COR-L47 (cell line): ENCODE measurements at regions not wholly inside any gene's neighbourhood (a gene's known extent, or its start where the extent isn't known, plus 50 kb on each side); places are given as distances from the start of the nearest gene placed in this dataset.

ENCODE experiments used
- DNase-seq: peaks from one replicate; lab custom pipeline; 2025; lab: John Stamatoyannopoulos, UW

DNA sequence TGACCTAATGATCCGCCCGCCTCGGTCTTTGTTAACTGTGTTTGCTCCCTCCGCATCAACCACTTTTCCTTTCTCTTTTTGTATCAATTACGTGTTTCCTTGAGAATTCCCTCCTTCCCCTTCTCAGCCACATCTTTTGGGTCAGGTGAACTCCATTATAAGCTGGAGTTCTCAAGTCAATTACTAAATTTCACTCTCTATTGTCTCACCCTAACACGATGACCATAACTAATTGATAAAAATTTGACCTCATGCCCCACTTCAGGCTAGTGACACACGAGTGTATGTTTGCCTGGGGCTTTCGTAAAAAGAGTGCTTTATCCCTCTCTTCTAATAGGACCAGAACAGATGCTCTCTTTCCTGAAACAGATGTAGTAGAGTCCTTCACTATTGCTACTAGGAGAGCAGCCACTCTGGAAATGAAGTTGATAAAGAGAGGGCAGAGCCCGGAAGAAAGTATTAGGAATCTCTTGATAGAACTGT, 403.6 kb upstream of the ANXA10 start:
- no peak for DNase-seq

- no peak for DNase-seq
These were observed 389.9 kb upstream of the ANXA10 start for GRCh38 chr4:167702391-167702790.

- DNase-seq = no peak
These were observed 380.8 kb upstream of the ANXA10 start for GRCh38 chr4:167711517-167711916.

DNA sequence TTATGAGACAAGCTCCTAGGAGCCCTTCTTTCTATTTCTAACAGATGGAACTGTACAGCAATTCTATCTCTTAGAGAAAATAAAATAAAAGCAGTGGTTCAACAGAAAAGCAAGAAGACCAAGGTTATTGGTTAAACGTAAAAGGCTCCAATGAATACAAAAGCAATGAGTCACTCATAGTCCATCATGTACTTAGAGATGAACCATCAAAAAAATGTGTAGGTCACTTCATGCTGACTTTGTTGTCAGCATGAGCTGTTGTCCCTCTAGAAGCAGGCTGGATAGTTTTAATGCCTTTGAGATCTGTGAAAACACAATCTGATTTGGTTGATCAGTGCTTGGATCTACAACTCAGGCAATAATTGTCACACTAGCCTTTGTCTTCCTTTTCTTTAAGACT, 378.6 kb upstream of the ANXA10 start:
- no peak for DNase-seq

GRCh38 chr4:167715176-167715575, 377.2 kb upstream of the ANXA10 start:
- DNase-seq = no peak

GRCh38 chr4:167717495-167717894, 374.8 kb upstream of the ANXA10 start:
- DNase-seq = no peak

- DNase-seq = no peak
These were observed 370.5 kb upstream of the ANXA10 start for GRCh38 chr4:167721617-167722486.

GRCh38 chr4:167722487-167722808, 369.9 kb upstream of the ANXA10 start:
- DNase-seq = no peak

- no peak for DNase-seq
These were observed 367.4 kb upstream of the ANXA10 start for GRCh38 chr4:167724941-167725340.

DNA sequence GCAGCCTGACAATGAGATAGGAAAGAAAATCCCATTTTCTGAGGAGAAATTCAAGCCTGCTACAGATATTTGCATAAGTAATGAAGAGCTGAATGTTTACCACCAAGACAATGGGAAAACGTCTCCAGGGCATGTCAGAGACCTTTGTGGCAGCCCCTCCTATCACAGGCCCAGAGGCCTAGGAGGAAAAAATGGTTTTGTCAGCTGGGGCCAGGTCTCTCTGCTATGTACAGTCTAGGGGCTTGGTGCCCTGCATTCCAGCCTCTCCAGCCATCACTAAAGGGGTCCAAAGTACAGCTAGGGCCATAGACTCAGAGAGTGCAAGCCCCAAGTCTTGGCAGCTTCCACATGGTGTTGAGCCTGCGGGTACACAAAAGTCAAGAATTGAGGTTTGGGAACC, 361.6 kb upstream of the ANXA10 start:
- no peak for DNase-seq

GRCh38 chr4:167745024-167745687, 347.2 kb upstream of the ANXA10 start:
- no peak for DNase-seq

DNA sequence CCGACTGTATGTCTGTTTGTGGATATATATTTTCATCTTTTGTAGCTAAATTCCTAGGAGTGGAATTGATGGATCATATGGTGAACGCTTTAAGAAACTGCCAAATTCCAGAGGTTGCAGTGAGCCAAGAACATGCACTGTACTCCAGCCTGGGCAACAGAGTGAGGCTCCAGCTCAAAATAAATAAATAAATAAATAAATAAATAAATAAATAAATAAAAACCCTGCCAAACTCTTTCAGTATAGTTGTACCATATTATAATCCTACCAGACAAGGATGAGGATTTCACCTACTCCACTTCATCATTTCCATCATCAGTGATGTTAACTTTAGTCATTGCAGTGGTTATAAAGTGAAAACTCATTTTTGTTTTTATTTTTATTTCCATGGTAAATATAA, 325.1 kb upstream of the ANXA10 start:
- no peak for DNase-seq

DNA sequence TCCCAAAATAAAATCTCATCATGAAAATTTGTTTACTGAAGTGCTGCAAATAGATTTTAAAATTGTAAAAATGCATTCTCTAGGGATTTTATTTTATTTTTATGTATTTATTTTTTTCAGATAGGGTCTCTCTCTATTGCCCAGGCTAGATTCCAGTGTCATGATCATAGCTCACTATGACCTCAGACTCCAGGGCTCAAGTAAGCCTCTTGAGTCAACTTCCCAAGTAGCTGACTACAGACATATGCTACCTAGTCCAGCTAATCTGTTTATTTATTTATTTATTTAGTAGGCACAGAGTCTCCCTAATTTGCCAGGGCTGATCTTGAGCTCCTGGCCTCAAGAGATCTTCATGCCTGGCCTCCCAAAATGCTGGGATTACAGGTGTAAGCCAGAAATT, 317.7 kb upstream of the ANXA10 start:
- no peak for DNase-seq

DNA sequence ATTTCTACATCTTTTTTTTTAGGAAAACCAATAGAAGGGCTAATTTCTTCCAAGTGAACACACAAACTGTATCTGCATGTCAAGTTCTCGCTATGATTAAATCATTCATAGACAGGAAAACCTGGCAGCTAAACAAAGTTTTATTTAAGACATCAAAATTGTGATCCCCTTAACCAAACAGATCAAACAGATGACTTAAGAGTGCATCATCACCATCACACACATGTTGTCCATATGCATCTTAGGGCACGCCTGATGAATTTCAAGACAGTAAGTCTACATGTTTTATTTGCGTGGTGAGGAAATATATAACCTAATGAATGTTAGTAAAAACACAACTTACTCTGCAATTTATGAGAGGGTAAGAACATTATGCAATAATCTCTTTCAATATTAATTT, 317.0 kb upstream of the ANXA10 start:
- no peak for DNase-seq

DNA sequence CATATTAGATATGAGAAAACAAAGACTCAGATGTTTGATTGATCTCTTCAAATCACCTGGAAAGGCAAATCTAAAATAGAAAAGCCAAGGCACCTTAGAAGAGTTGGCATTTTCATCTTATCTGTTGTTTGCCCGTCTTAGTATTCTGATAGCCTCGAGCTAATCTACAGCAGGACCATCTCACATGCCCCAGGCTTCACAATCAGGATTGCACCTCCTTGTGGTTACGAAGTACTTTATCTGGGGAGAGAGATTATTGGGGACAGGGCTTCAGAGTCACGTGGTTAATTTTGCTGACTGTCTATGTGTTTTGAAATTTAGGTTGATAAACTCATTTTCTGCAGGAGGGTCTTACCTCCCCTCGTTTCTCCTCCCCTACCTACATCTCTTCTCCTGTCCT, 313.1 kb upstream of the ANXA10 start:
- DNase-seq = no peak

- DNase-seq = no peak
These were observed 312.5 kb upstream of the ANXA10 start for GRCh38 chr4:167779864-167780263.

DNA sequence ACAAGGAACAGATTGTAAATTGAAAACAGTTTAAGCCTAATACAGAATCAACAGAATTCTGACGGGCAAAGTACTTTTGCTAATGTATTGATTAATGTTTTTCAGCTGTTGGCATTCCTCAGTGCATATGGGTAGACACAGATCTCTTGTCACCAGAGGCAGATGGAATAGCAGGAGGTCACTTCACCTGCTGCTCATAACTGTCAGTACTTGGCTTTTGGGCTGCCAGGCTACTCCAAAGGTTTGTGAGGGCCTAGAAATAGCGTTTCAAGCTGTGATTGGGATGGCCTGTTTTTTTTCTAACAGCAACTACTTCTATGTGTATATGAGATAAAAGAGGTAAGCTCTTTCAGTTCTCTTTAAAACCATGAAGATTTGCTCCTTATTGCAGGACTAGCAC, 307.5 kb upstream of the ANXA10 start:
- DNase-seq = no peak

DNA sequence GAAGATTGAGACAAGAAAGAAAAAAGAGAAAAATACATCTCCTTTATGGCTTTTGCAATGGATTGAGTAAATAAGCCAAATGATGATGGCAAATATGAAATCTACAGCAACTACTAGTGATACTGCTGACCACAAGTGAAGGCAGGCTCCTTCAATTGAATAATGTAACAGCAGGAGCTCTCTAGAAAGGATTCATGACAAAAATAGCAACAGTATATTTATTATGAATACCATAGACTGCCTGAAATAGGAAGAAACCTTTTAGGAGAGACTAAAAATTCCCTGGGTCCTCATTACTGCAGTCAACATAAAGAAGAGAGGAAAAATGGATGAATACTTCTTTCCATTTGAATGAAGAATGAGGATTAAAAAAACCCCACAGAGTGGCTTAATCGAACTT, 306.8 kb upstream of the ANXA10 start:
- no peak for DNase-seq

DNA sequence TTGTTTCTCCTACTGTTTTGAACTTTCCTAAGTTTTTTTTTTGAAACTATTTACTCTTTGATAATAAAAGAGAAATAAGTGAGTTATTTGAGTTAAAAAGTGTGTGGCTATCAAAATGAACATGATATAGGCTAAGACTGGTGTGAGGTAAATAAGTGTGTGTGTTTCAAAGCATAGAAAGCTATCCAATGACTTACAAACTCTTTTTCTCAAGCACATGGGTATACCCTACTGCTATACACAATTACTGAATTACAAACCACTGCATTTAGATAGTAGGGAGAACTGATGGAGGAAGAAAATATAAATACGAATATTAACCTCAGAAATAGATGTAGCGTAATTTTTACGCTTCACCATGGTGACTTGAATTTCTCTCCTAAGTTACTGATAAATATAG, 305.8 kb upstream of the ANXA10 start:
- DNase-seq = no peak

- no peak for DNase-seq
These were observed 305.1 kb upstream of the ANXA10 start for GRCh38 chr4:167787231-167787630.

- DNase-seq = no peak
These were observed 289.7 kb upstream of the ANXA10 start for GRCh38 chr4:167802463-167803212.

- DNase-seq = no peak
These were observed 280.4 kb upstream of the ANXA10 start for GRCh38 chr4:167811958-167812357.

DNA sequence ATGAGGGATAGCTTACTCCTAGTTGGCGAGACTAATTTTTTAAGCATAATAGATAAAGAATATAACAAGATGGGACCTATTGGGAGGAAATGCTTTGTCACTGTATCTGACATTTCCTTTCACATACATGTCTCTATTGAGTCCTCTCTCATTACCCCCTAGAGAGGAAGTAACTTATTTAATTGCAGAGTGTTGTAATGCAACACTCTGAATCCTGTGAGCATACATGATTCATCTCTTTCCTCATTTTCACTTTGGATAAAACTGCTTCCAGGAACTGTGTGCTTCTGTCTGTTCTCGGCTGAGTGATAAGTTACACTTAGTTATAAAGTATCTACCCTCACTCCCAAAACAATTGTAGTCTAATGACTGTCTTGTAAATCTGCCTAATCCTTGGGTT, 266.1 kb upstream of the ANXA10 start:
- no peak for DNase-seq
